HuH-7 (cell line): ENCODE measurements at regions not wholly inside any gene's neighbourhood (a gene's known extent, or its start where the extent isn't known, plus 50 kb on each side); places are given as distances from the start of the nearest gene placed in this dataset.

Experiments used
- DNase-seq: peaks from one replicate; pipeline ENCODE4 v3.0.0; 2011; ENCODE audit warnings: low spot score

DNA sequence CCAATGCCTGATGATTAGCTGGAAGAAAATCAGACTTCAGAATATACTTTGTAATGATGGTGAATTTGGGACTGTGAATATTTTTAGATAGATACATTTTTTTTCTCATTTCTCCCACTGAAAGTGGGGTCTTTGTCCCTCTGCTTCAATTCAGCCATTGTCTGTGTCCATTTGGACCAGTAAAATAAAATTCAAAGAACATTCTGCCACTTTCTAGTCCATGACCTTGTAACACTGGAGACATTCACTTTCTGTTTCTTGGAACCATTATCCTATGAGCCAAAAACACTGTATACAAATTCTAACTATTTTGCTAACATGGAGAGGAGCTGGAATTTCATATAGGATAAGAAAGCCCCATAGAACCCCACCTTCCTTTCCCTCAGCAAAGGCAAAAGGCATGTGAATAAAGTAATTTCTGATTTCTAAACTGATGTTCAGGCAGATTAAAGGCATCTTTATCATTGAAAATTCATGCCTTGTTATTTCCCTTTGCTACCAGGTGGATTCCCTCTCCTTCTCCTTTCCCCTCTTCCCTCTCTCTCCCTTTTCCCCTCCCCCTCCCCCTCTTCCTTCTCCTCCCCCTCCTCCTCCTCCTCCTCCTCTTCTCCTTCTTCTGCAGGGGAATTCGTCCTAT, 2010.4 kb upstream of the LRRTM1 start:
- DNase-seq, result no peak

DNA sequence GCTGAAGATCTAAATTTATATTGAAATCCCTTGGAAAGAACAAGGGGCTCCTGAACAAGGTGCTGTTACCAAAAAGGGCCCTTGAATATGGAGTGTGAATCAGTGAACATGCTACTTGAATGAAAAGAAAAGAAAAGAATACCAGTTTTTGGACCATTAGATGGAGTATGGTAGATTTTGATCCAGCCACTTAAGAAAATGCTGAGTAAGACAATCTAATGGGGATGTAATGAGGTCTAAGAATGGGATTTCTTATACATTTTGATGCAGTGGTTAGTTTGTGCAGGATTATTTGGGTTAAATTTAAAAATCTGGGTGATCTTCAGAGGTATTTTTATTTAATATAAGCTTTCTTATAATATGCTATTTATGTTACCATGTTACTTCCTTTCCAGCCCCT, 2003.0 kb upstream of the LRRTM1 start:
- no peak for DNase-seq

DNA sequence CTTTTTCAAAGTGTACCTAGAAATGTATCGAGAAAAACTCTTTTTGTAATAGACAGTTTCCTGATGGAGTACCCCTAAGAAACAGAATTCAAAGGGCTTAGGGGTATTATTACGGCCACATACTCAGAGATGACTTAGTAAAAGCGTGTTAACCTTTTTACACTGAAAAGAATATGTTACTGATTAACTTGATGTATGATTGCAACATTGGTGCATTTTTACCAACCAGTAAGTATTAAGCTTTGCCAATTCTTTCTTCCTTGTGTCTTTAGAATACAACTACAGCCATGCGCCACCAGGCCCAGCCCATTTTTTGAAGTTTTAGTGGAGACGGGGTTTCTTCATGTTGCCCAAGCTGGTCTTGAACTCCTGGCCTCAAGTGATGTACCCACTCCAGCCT, 1997.0 kb upstream of the LRRTM1 start:
- no peak for DNase-seq

DNA sequence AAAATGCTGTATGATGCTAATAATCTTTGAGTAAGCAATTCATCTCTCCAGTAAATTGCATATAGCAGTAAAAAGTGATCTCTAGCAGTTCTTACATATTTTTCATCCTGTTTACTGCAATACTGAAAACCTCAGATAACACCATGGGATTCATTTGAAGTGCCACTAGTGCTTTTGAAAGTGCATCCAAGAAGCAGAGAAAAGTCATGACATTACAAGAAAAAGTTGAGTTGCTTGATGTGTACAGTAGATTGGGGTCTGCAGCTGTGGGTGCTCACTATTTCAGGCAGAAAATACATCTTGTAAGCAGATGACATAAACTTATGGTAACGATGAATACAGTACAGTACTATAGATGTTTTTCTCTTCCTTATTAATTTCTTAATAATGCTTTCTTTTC, 1984.9 kb upstream of the LRRTM1 start:
- no peak for DNase-seq

DNA sequence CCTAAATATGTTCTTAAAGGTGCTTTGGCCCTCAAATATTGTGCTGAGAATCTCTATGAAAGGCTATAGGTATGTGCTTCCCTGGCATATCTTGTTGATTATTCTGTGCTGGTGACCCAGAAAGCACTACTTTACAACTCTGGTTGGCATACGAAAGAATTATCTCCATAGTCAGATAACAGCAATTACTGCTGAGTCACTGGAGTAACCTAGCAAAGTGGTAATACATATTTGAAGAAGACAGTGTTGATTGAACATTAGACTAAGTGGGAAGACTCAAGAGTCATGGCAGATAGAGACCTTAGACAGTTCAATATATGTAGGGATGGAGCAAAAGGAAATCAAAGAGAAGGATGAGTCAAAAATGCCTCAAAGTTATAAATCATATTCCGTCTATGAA, 1978.5 kb upstream of the LRRTM1 start:
- DNase-seq, result no peak

DNA sequence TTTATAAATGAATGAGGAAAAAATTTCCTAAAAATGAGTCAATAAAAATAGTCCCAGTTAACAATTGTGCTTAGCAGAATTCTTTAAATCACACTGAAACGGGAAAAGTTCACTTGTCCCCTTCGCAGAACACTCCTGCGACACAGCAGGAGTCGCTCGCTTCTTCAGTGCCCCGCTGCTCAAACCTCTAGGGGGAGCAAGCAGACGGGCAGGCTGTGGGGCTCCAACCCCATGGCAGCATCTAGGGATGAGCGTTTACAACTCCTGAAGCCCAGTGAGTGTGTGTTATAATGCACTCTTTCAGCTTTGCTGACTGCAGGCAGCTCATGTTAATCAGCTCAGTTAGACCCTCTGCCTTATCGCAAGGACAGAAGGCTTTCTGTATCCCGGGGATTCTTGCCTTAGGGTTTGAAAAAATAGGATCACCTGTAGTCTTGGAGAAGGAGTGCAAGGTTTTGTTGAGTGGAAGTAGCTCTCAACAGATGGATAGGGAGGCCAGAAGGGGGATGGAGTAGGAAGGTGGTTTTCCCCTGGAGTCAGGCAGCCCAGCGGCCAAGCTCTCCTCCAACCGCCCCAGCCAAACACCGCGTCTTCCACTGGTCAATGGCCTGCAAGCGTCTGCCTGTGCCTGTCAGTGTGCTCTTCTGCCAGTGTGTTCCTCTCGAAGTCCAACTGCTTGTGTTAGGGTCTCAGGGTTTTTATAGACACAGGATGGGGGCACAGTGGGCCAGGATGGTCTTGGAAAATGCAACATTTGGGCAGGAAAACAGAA, 1977.7 kb upstream of the LRRTM1 start:
- no peak for DNase-seq

DNA sequence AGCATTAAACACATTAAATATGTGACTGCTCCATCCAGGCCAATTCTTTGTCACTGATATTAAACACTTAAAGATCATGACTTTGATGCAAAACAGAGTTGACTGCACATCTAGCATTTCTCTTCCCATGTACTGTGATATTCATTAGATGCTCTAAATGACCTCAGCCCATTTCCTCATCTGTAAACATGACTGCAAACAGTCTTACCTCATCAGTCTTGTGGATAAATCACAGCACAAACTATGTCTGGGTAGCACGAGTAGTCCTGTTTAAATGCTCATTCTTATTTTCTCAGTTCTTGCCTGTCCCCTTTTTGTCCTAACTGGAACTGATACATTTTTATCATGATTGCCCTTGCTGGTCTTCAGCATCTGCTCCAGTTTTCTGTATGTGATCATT, 1974.8 kb upstream of the LRRTM1 start:
- no peak for DNase-seq

DNA sequence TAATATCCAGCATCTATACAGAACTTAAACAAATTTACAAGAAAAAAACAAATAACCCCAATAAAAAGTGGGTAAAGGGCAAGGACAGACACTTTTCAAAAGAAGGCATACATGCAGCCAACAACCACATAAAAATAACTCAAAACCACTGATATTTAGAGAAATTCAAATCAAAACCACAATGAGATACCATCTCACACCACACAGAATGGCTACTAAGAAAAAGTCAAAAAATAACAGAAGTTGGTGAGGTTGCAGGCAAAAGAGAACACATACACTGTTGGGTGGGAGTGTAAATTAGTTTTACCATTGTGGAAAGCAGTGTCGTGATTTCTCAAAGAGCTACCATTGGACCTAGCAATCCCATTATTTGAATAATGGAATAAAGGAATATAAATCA, 1973.9 kb upstream of the LRRTM1 start:
- DNase-seq, result no peak

DNA sequence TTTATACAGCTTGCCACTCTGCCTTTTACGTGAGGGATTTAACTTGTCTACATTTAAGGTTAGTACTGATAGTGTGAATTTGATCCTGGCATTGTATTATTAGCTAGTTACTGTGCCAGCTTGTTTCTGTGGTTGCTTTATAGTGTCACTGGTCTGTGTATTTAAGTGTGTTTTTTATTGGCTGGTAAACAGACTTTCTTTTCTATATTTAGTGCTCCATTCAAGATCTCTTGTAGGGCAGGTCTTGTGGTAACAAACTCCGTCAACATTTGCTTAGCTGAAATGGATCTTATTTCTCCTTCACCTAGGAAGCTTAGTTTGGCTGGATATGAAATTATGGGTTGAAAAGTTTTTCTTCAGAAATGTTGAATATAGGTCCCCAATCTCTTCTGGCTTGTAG, 1971.0 kb upstream of the LRRTM1 start:
- DNase-seq, result no peak

DNA sequence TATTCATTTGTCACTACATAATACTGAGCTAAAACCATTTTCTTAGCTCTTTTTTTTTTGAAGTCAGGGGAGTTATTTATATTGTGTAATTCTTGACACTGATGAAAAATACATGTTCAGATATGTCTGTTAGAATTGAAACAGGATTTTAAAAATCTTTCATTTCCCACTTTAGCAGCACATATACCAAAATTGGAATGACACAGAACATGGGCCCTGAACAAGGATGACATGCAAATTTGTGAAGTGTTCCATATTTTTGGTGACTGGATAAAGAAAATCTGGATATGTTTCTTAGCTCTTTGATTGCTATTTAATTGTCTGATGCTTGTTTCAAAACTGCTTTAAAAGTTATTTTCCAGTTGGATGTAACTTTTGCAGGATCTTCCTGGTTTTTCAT, 1963.9 kb upstream of the LRRTM1 start:
- DNase-seq, result no peak

DNA sequence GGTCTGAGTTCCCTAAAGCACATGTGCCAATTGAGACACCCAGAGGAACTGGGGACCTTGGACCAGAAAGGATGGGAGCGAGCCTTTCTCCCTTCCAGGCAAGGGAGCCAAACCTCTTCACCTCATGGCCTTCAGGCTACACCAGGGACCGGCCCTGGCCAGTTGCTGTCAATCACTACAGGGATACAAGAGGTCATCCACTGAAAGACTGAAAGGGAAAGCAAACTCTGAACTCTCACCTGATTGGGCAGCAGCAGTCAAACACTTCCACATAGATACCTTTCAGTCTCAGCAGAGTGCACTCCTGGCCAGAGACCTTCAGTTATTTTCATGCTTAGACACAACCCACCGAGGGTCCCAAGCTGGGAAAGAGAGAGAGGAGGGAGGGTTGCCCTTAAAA, 1956.0 kb upstream of the LRRTM1 start:
- no peak for DNase-seq

DNA sequence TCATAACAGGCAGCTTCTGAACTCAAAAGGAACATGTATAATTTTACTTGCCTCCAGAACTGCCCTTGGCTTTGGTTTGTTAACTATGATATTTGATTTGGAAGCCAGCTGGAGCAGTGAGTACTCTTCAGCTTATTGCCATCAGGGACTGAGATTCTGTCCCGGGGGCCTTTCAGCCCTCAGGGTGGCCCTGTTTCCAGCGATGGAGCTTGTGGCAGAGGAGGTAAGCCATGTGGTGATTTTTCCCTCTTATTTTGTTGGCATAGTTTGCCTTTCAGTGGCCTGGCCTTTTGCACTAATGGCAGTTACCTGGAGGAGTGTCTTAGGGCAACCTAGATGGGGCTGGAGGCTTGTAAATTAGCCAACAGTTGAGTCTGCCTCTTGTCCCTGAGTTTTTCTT, 1955.0 kb upstream of the LRRTM1 start:
- DNase-seq, result no peak

DNA sequence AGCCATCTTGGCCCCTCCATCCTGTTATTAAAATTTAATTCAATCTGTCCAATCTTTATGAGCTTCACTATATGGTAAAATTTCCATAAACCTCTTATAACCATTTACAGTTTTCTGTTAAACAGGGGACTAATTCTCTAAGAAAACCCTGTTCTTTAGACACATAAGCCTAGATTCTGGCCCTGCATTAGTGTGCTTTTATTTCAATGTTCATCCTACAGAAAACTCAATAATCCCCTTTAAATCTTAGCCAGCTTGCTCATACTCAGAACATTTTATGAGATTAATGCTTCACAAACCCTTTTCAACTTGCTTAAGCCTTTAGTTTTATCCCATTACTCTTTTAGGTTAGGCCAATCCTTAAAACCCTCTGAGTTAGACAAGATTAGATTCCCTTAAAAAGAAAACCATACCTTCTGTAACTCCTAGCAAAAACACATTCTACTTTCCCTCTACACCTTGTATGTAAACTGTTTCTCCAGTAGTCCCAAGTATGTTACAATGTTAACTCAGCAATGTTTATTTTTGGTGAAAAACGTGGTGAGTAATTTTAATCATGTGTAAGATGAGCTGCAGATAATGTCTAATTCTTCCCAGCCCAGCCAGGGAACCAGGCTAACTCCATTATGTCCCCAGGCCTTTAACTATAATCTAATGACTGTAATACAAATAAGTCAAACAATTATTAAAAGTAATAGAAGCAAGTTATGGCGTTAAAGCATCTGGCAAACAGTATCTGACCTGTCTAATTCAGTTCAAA, 1953.4 kb upstream of the LRRTM1 start:
- DNase-seq, result no peak

DNA sequence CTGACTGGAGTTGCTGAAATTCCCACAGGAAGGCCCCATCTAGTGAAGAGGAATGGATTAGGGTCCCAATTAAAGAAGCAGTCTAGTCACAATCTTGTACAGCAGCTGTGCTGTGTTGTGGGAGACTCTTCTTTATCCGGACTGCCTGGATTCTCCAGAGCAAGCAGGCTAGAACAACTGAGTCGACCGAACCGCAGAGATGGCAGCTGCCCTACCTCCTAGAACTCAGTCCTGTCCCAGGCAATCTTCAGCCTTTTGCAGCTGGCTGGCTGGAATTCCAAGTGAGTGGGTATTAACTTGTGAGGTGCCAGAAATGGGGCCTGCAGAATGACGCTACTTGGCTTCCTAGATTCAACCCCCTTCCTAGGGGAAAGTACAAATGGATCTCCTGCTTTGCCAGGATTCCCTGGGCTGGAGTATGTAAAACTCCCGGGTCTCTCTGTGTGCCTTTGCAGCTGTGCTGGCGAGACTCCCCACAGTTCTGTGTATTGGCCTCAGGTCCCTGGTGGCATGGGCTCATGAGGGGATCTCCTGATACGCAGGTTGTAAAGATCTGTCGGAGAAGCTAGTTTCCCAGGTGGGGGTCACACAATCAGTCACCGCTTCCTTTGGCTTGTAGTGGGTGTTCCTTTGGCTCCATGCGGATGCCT, 1952.6 kb upstream of the LRRTM1 start:
- no peak for DNase-seq

DNA sequence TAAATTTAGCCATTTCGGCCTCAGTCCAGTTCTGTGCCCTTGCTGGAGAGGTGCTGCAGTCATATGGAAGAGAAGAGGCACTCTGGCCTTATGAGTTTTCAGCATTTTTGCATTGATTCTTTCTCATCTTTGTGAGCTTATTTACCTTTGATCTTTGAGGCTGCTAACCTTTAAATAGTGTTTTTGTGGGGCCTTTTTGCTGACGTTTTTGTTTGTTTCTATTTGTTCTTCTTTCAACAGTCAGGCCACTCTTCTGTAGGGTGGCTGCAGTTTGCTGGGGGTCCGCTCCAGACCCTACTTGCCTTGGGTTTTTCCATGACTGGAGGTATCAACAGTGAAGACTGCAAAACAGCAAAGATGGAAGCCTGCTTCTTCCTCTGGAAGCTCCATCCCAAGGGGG, 1951.7 kb upstream of the LRRTM1 start:
- DNase-seq, result no peak

DNA sequence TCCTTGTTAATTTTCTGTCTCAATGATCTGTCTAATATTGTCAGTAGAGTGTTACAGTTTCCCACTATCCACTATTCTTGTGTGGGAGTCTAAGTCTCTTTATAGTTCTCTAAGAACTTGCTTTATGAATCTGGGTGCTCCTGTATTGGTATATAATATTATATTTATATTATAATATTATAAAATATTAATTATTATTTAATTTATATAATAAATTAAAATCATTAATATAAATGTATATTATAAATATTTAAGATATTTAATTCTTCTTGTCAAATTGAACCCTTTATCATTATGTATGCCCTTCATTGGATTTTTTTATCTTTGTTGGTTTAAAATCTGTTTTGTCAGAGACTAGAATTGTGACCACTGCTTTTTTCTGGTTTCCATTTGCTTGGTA, 1950.2 kb upstream of the LRRTM1 start:
- no peak for DNase-seq

DNA sequence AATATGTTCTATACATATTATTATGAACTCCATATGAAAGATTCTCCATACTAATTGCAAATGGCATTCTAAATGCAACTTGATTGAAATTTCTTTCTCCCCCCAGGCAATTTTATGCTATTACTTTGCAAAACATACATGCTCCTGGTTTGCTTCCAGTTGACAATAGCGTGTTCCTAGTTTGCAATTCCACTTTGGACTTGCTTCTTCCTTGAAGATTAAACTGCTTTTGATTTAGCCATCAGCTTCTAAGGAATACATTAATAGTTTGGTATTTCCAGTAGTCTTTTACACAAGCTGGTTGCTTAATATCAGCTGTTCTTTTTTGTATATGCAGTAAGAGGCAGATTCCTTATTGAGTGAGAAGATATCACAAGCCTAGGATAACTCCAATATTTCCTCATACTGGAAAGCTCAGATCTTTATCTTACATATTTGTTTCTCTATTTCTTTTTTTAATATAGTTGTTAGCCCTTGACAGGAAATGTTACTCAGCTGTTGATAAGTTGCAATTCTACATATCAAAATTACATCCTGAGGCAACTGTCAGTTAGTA, 1941.7 kb upstream of the LRRTM1 start:
- DNase-seq, result no peak

DNA sequence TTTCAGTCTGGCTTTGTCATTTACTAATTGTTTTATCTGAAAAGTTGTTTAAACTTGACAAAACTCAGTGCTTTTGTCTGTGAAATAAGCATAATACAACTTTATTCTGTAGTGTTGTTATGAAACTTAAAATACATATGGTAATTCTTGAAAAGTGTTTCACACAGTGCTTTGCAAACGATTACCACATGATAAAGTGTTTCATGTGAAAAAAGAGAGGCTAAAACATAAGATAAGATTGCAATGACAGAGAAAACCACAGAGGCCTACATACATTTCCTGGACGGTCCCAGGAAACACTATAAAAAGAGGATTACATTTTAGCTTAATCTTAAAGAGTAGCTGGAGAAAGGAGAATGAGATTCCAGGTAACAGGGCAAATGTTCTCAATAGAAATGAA, 1934.6 kb upstream of the LRRTM1 start:
- DNase-seq, result no peak

DNA sequence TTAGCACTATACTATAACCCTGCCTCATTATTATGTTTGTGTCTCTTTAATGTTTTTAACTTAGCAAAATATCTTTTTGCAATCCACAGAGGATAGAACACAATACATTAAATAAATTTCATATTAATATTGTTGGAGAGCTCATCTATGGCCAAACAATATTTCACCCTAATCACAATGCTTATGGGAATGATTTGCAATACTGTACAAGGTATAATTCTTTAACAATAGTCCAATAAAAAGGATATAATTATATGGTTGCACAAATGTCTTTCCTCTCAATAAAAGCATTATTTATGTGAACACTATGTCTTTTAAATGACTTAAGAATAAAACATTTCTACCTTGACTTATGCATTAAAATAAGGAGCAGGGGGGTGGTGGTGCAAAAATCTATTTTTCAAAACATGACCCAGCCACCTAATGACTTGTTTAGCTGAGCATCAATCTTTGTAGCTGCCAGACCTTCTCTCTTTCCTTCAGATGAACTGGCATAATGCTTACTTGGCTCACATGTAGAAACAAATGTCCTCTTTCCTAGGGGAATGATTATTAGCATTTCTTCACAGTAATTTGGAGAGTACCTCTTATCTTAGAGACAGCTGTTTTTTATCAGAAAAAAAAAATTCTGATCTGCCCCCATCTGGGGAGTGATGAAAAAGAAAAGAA, 1933.6 kb upstream of the LRRTM1 start:
- no peak for DNase-seq

DNA sequence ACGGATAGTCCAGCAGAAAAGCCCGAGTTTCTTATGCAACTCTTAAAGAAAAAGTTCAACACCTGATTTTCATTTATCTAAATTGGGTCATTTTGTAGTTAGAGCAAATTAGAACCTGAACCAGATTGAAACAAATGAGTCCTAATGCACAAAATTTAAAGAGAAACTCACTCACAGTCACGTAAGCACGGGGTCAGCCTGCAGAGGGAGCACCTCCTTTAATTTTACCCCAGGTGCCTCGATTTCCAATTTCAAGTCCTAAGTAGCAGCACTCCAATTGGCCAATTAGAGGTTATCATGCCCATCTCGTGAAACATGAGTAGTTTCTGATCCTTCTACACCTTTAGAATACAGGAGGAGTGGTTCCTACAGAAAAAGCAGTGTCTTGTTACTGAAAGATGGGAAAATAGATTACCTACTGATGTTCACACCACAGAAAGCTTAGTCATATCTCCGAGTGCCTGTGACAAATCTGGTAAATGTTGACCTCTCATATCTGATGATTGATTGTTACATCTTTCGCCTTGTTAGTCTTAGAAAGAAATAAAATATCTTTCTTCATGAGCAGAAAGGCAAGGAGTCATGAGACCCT, 1929.8 kb upstream of the LRRTM1 start:
- no peak for DNase-seq

DNA sequence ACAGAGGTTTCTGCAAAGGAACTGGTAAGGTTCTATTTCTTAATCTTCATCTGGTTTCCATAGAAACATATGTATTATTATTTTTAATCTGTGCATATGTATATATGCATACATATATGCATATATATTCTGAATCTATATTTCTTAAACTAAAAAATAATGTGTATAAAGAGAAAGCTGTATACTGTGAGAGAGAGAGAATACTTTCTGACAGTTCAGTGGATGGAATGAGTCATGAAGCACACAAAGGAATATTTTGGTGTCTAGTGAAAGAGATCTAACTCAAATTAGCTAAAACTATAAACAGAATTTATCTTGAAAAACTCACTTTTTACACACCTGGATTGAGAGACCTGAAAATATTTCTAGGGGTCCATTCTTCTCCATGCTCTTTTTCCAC, 1929.3 kb upstream of the LRRTM1 start:
- no peak for DNase-seq

DNA sequence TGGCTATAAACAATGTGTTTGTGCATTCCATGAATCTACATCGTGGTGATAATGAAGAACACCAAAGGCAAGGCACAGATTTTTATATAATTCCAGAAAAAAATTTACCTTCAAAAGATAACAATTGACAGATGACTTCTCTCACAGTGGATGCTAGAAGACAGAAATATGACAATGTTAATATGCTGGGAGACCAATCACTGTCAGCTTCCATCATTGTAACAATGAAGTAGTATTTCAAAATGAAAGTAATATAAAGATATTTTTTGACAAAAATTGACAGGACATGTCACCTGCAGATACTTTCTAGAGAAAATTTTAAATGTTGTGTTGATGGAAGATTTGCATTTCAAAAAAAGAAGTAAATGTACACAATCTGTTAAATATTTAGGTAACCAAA, 1925.9 kb upstream of the LRRTM1 start:
- no peak for DNase-seq
